WI38 (cell line): ENCODE measurements at regions not wholly inside any gene's neighbourhood (a gene's known extent, or its start where the extent isn't known, plus 50 kb on each side); places are given as distances from the start of the nearest gene placed in this dataset.

Experiments
- H3K4me3 ChIP-seq: 2 replicates; pipeline ENCODE4 v1.5.1; 2011; ENCODE audit warnings: low read depth, mild to moderate bottlenecking, control low read depth, low read length
- TF ChIP-seq, protein P1 (sequence below): IDR thresholded peaks from 2 replicates; pipeline ENCODE4 v1.5.1; 2012; ENCODE audit warnings: low read depth, mild to moderate bottlenecking, control low read depth, low read length

DNA sequence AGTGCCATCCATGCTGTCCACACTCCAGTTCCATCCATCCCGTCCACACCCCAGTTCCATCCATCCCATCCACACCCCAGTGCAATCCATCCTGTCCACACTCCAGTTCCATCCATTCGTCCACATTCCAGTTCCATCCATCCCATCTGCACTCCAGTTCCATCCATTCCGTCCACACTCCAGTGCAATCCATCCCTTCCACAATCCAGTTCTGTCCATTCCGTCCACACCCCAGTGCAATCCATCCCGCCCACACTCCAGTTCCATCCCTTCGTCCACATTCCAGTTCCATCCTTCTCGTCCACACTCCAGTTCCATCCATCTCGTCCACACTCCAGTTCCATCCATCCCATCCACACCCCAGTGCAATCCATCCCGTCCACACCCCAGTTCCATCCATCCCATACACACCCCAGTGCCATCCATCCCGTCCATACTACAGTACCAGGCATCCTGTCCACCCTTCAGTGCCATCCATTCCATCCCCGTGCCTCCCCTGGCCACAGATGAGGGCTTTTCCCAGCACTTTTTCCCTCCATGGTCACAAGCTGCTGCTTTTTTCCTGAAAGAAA lies 704.0 kb downstream of the BRD1 start:
- H3K4me3 ChIP-seq: no peak overlapping the region
- TF ChIP-seq, protein P1, sequence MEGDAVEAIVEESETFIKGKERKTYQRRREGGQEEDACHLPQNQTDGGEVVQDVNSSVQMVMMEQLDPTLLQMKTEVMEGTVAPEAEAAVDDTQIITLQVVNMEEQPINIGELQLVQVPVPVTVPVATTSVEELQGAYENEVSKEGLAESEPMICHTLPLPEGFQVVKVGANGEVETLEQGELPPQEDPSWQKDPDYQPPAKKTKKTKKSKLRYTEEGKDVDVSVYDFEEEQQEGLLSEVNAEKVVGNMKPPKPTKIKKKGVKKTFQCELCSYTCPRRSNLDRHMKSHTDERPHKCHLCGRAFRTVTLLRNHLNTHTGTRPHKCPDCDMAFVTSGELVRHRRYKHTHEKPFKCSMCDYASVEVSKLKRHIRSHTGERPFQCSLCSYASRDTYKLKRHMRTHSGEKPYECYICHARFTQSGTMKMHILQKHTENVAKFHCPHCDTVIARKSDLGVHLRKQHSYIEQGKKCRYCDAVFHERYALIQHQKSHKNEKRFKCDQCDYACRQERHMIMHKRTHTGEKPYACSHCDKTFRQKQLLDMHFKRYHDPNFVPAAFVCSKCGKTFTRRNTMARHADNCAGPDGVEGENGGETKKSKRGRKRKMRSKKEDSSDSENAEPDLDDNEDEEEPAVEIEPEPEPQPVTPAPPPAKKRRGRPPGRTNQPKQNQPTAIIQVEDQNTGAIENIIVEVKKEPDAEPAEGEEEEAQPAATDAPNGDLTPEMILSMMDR: no peak

DNA sequence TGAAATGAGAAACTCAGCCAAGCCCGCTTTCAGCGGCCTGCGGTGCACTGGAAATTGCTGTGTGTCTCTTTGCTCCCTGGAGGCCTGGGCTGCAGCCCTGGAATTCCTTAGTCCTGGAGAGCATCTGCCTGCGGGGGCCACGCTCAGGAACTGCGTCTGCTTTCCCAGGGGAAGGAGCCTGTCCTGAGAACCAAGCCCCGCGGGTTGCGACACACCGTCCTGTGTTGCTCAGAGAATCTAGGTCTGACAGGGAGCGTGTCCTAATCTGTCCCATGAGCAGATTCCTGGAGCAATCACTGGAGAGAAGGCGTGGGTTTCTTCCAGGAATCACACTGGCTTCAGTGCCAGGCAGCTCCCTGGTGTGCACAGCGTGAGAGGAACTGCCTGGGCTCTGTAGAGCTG lies 708.1 kb downstream of the BRD1 start:
- TF ChIP-seq, protein P1: no peak
- H3K4me3 ChIP-seq: no peak overlapping the region

DNA sequence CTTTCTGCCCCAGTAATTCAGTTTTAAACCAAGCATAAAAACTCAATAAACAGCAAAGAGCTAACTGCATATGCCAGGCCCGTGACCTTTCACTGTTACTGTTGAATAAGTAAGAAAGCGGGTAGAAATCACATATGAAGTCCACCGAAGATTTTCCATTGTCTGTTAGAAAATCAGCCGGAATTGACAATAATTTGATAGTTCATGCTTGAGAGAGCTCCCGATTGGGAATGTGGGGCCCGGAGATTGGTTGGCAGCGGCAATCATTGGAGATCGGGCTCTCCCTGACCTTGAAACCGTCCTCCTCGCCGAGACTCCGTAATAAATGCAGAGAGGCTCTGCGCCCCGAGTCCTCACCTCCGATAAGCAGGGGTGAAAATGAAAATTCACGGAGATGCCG lies 709.6 kb downstream of the BRD1 start:
- H3K4me3 ChIP-seq: no peak overlapping the region
- TF ChIP-seq, protein P1: no peak

DNA sequence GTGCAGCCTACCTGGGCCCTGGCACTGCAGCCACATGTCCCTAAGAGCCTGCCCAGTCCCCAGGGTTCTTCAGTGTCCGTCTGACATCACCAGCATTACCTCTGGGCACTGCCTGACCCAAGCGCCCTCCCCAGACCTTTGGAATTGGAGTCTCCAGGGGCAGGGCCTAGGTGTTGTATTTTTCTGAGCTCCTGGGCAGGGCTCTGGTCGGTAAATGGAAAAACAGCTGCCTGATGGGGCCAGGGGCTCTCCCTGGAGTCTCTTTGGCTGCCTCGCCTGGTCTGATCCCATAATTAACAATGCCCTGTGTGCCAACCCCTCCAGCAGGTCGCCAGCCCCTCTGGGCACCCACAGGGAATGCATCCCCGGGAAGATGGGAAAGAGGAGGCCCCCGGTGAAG lies 710.2 kb downstream of the BRD1 start:
- H3K4me3 ChIP-seq: no peak overlapping the region
- TF ChIP-seq, protein P1: no peak

DNA sequence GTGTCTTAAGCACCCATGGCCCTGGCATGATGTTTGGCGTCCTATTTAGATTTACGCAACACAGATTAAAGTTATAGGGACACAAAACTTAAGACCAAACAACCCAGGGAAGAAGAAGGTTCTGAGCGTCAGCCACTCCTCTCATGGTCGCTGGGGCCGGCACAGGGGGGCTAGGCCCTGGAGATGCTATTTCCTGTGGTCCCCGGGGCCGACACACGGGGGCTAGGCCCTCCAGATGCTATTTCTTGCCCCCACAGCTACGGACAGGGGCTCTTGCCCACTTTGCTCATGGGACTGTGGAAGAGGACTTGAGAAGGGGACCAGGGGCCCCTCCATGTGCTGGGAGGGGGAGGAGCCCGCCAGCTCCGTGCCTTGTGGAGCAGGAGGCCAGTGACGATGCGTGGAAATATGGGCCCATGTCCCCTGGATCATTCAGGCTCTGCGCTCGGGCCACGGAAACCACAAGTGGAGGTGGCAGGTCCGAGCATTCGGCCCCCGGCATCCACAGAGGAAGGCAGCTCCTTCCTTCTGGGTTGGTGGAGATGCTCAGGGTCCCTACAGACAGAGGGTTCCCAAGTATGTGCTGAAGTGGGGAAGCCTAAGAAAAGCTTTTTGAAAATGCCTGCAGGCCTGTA lies 711.1 kb downstream of the BRD1 start:
- H3K4me3 ChIP-seq: no peak overlapping the region
- TF ChIP-seq, protein P1: no peak

DNA sequence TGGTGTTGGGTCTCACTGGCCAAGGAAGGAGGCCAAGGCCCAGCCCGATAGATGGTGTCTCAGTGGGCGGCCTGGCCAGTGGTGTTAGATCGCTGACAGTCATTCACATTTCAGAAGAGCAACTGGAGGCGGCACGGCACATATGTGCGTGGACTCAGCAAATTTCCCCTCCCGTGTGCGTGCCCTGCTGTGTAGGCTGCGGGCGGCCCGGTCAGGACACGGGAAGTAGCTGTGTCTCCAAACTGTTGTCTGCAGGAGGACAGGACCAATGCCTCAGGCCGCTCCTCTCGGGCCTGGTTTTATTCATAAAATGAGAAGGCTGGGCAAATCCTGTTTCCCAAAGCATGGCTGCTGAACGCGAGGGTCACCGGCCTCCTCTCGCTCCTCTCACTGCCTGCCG lies 711.7 kb downstream of the BRD1 start:
- TF ChIP-seq, protein P1: no peak

DNA sequence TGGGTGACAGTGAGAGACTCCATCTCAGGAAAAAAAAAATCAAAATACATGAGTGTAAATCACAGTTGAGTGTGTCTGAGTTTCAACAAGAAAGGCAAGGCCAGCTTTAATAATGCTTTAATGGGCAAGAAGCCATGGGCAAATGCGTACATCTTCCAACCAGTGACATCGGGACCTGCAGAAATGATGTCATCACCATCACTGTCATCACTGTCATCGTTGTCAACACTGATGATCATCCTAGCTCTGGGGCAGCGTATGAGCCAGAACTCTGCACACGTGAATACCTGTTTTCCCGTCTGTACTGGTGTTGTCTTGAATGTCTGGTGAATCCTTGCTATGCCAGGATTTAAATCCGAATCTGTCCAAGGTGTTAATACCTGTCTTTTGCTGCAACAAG lies 712.5 kb downstream of the BRD1 start:
- TF ChIP-seq, protein P1: no peak
- no peak overlapping the region for H3K4me3 ChIP-seq

More for the DNA sequence above, 711.7 kb downstream of the BRD1 start:
- H3K4me3 ChIP-seq: no peak overlapping the region
